ENCODE measurements at regions not wholly inside any gene's neighbourhood (a gene's known extent, or its start where the extent isn't known, plus 50 kb on each side); places are given as distances from the start of the nearest gene placed in this dataset.

GRCh38 chr19:28327905-28328304 lies 885.0 kb downstream of the UQCRFS1 start:
- peaks cover 4% of the 10 kb centered on the region; the same call in 1 of the 2 replicates for H3K4me1 ChIP-seq (ENCODE audit: insufficient read depth, low read length)
- H3K27ac ChIP-seq (ENCODE audit: insufficient read length, low read depth, low read length) = no peak overlapping the region
- no peaks in the 10 kb centered on the region for H4K20me1 ChIP-seq (ENCODE audit: control insufficient read depth, insufficient read depth, insufficient read length)
- no peaks in the 10 kb centered on the region for H3K79me1 ChIP-seq (ENCODE audit: insufficient read depth, low read depth, low read length, poor library complexity, severe bottlenecking)
- H2BK12ac ChIP-seq (ENCODE audit: insufficient read length, low read depth, low read length) = no peak overlapping the region
- H4K5ac ChIP-seq (ENCODE audit: insufficient read length, low read depth, low read length) = no peak overlapping the region
- WGBS (ENCODE audit: extremely low coverage, insufficient read length, low lambda C conversion rate) = no CpG with 5 or more reads among the region's 3 CpGs
- H3K79me2 ChIP-seq (ENCODE audit: insufficient read depth, low read length) = no peaks in the 10 kb centered on the region
- no peak overlapping the region for H2BK120ac ChIP-seq (ENCODE audit: low read depth, low read length, poor library complexity, severe bottlenecking)
- no peak overlapping the region for H3K23ac ChIP-seq (ENCODE audit: insufficient read length, low read depth, low read length)
- H2AK5ac ChIP-seq (ENCODE audit: insufficient read length, low read length) = no peak overlapping the region
- no peak overlapping the region for H3K18ac ChIP-seq (ENCODE audit: insufficient read length, low read depth, low read length)
- TF ChIP-seq, protein P1, sequence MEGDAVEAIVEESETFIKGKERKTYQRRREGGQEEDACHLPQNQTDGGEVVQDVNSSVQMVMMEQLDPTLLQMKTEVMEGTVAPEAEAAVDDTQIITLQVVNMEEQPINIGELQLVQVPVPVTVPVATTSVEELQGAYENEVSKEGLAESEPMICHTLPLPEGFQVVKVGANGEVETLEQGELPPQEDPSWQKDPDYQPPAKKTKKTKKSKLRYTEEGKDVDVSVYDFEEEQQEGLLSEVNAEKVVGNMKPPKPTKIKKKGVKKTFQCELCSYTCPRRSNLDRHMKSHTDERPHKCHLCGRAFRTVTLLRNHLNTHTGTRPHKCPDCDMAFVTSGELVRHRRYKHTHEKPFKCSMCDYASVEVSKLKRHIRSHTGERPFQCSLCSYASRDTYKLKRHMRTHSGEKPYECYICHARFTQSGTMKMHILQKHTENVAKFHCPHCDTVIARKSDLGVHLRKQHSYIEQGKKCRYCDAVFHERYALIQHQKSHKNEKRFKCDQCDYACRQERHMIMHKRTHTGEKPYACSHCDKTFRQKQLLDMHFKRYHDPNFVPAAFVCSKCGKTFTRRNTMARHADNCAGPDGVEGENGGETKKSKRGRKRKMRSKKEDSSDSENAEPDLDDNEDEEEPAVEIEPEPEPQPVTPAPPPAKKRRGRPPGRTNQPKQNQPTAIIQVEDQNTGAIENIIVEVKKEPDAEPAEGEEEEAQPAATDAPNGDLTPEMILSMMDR (conservative IDR thresholded peaks at IDR 0.05) = no peak
- no peak overlapping the region for H3K56ac ChIP-seq (ENCODE audit: insufficient read length, low read depth, low read length)
- Mint-ChIP-seq H3K4me3 (no peak overlapping the region), H3K9me3 (peaks cover 17 to 18% of the 10 kb centered on the region in 2 experiments), H3K27ac (no peak overlapping the region), H3K36me3 (ENCODE audit: insufficient read depth in 1 of 3, low read depth in 3 of 3) (peaks cover 6 to 20% (median 7%) of the 10 kb centered on the region in 3 experiments; a peak in 5 of 7 replicates), H3K4me1 (peaks cover 20 to 24% of the 10 kb centered on the region in 2 experiments), H3K27me3 (ENCODE audit: low read depth) (no peaks in the 10 kb centered on the region; the same call in none of the 2 replicates)
- H3K9ac ChIP-seq (ENCODE audit: extremely low read depth, insufficient read length, low read length) = no peak overlapping the region
- H2BK15ac ChIP-seq (ENCODE audit: low read depth, low read length) = no peak overlapping the region
- H3K27me3 ChIP-seq (ENCODE audit: insufficient read depth, low read length) = 0 out of 2 replicates have a peak, but pooled peaks cover 2% of the 10 kb centered on the region
- H2BK20ac ChIP-seq (ENCODE audit: low read depth, low read length, poor library complexity, severe bottlenecking) = no peak overlapping the region
- no peaks in the 10 kb centered on the region for H3K23me2 ChIP-seq (ENCODE audit: insufficient read length, low read depth, low read length, poor library complexity, severe bottlenecking)
- H4K8ac ChIP-seq (replicated peaks; ENCODE audit: insufficient read length, low read depth, low read length) = no peak overlapping the region
- H4K91ac ChIP-seq (ENCODE audit: insufficient read length, low read depth, low read length) = no peak overlapping the region
- DNase-seq = no peak
- no peak overlapping the region for H2AFZ ChIP-seq (ENCODE audit: low read length)
- no peak overlapping the region for H2BK5ac ChIP-seq (ENCODE audit: insufficient read length, low read length)
- H3K4me2 ChIP-seq (ENCODE audit: insufficient read depth, insufficient read length, low read length) = no peak overlapping the region
- no peak overlapping the region for H3K14ac ChIP-seq (ENCODE audit: insufficient read depth, low read length)
- no peak overlapping the region for H3T11ph ChIP-seq (ENCODE audit: low read length)
- no peak overlapping the region for H3K4ac ChIP-seq (ENCODE audit: low read depth, low read length)
- no peaks in the 10 kb centered on the region for H3K9me3 ChIP-seq (ENCODE audit: control insufficient read depth, low read depth, low read length)
